HL-60/S4 treated with retinoic acid at 250 ng/mL for 4 days and 3 days (cell line): ENCODE measurements at regions not wholly inside any gene's neighbourhood (a gene's known extent, or its start where the extent isn't known, plus 50 kb on each side); places are given as distances from the start of the nearest gene placed in this dataset.

Source experiments
- in situ Hi-C: fragments of 300-500 bp; cut with MboI; formaldehyde crosslinking; loops from 2 replicates; pipeline ENCODE4 v1.7.0; 2022; ENCODE audit warnings: low sequenced_read_pairs

DNA sequence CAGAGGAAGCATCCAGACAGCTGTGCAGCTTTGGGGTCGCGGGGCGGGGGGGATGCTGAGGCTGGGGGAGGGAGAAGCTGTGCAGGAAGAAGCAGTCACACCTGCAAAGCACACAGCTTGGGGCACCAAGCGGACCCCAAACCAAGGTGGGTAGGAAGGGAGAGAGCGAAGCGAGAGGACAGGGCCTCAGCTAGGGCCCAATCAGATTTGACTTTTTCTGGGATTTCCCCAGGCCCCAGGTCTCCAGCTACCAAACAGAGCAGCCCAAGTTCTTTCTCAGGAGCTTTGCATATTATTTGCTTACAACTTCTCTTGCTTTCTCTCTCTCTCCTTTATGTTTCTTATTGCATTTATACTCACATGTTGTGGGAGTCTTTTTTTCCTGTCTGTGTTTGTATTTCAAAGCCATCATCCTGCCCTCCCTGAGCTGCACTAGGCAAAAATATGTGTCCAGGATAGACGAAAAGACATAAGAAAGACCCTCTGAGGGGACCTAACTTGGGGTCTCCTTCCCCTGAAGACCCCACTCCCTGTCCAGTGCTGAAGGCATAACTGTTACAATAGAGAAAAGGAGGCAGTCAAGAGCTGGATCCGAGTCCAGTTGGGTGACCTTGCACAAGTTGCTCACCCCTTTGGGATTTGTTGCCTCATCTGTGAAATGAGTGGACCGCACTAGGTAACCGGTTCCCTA, 50.6 kb upstream of the SMNDC1 start:
- in situ Hi-C loops: loop anchor here (10.0 kb wide), 1 partner anchor 190 kb away; no protein-coding TSS in a partner anchor

DNA sequence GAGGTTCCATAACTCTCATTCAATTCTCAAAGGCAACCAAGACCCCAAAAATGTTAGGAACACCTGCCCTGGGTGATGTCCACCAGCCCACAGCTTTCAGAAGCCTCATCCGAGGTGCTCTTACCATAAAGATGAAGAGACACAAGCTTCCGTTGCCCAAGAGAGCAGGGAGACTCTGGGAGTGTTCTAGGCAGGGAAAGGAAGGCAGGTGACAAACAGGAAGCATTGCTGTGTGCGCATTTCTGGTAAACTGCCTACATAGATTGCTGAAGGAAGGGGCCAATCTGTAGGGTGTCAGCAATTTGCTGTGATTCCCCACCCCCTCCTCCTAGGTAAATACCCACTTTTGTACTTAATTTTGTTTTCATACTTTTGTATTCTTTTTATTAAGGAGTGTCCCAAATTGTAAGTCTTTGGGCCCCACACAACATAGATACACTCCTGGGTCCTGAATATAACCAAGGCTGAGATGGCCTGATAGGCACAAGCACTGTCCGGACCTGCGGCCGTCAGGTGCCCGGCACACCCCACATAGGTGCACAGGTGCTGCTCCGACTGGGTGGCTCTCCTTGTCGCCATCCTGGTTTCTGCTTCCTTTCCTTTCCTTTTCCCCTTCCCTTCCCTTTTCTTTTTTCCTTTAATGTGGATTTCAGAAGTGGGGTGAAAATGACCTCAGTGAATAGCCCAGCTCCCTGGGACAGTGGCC, 51.4 kb upstream of the SMNDC1 start:
- in situ Hi-C loops: loop anchor here (10.0 kb wide), 1 partner anchor 189 kb away; no protein-coding TSS in a partner anchor

DNA sequence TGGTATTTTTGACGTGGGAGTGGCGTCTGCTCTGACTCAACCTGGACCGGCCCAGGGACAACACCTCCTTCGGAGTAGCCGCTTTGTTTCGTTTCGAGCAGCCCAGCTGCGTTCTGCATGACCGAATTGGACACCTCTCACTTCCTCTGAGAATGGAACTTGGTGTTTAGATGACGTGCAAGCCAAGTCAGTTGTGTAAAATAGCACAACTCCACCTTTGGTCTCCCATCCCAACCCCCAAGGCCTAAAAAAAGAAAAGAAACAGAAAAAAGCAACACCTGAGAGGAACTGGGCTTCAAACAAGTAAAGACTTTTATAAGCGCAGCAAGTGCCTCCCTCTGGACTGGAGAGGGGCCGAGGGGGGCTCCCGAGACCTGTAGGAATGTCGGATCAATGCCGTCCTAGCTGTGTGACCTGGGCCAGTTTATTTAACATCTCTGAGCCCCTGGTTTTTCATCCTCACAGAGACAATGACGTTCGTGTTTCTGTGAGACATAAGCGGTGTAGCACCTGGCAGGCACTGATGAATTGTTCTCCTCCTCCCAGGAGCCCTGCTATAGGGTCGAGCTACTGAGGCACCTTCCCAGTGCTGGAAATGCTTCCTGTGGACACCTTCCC, 52.0 kb upstream of the SMNDC1 start:
- in situ Hi-C loops: loop anchor here (10.0 kb wide), 1 partner anchor 188 kb away; no protein-coding TSS in a partner anchor

DNA sequence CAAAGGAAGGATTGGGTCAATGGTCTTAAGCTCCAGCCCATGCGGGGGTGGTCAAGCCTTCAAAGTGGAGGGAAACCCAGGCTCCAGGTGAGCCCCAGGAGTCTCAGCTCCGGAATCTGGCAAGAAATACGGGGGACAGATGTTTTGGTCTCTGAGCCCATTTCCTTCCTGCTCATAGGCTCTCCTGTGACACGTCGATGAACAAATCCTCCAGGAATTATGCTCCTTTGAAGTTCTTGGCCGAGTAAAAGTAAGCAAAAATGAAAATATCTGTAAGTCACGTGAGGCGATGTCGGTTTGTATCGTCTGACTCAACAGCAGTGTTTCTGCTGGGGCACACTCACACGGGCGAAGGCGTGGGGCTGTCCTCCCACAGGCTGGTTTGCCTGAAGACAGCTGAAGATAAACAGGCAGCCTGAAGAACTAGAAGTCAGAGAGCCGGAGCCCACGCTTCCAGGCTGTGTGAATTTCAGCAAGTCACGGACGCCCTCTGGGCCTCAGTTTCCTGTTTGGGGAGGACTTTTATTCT, 52.6 kb upstream of the SMNDC1 start:
- in situ Hi-C loops: loop anchor here (10.0 kb wide), 1 partner anchor 187 kb away; no protein-coding TSS in a partner anchor

DNA sequence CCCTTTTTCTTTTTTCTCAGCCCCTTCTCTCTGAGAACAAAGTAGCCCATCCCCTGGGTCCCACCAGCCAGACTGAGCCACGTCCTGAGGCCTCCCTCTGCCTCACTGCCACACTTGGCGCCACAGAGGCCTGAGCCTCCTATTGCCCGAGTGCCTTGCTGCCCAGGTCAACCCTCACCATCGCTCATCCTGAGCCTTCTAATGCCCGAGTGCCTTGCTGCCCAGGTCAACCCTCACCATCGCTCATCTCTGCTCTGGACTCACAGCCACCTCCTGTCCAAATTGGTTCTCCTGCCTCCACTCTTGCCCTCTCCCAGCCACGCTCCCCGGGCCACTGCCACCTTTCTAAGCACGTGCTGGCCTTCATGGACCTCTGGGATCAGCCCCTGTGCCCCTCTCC, 53.2 kb upstream of the SMNDC1 start:
- in situ Hi-C loops: loop anchor here (10.0 kb wide), 1 partner anchor 187 kb away; no protein-coding TSS in a partner anchor

DNA sequence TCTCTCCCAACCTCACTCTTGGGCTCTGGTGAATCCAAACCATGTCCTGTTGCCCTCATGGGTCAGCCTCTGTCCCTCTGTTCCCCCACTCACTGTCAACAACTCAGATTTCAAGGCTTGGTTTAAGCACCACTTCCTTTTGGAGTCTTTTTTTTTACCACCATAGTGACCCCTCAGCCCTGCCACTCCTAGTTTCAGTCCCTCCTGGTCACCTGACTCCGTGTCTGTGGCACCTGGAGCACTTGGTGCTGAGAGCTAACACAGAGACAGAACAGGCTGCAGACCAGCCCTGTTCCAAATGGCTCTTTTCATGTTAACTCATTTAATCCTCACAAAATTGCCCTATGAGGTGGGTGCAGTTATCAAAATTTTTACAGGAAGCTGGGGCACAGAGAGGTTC, 53.6 kb upstream of the SMNDC1 start:
- in situ Hi-C loops: loop anchor here (10.0 kb wide), 1 partner anchor 187 kb away; no protein-coding TSS in a partner anchor

DNA sequence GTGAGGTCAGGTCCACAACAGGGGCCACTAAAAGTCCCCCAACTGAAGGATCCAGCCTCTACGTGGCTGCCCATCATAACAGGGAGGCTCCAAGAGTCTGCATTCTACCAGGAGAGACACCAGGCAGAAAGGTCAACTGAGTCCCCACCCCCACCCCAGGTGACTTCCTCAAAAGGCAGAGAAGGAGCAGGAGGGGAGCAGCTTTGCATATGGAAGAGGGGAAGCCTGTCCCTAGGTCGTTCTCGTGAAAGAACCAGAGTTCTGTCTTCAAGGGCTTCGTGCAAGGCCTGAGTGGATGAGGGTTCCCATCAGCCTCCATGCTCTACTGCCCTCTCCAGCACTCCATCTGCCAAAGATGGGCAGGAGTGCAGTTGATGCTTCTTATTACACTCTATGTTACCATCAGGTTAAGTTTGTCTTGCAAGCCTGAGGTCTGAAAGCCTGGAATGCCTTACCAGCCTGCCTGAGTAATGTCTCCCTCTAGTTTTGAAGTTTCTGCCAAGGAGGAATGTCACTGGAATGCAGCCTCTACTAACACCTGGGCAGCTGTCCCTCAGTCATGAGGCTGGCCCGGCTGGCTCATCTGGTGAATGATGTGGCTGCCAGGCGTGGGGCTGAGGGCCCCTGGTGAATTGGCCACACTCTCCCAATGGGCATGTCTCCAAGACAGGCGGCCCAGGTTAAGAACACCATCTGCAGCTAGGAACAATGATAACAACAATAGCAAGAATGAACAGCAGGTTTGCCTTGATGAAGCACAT, 54.3 kb upstream of the SMNDC1 start:
- in situ Hi-C loops: loop anchor here (10.0 kb wide), 1 partner anchor 186 kb away; no protein-coding TSS in a partner anchor

DNA sequence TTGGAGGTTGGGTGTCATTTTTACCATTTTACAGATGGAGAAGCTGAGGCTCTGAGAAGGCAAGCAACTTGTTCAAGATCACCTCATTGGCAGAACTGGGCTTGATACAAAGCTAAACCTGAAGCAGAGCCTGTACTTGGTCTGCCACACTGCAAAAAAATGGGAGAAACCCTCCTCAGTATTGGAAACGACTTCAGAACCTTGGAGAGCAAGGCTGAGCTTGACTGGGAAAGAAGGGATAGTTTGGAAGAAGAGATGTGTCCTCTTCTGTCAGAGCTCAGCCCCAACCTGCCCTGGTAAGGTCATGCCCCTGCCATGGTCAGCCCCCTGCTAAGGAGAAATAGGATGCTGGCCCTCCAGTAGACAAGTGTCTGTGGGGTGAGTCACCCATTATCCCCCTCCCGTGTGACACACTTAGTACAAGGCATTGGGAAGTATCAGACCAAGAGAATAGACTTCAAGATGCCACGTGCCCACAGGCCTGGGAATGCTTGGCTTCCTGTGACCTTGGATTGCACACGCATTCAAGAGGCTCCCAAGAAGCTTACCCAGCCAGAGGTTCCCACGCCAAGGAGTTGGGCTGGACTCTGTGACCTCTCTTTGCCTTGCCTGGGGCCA, 56.2 kb upstream of the SMNDC1 start:
- in situ Hi-C loops: no loop called here

DNA sequence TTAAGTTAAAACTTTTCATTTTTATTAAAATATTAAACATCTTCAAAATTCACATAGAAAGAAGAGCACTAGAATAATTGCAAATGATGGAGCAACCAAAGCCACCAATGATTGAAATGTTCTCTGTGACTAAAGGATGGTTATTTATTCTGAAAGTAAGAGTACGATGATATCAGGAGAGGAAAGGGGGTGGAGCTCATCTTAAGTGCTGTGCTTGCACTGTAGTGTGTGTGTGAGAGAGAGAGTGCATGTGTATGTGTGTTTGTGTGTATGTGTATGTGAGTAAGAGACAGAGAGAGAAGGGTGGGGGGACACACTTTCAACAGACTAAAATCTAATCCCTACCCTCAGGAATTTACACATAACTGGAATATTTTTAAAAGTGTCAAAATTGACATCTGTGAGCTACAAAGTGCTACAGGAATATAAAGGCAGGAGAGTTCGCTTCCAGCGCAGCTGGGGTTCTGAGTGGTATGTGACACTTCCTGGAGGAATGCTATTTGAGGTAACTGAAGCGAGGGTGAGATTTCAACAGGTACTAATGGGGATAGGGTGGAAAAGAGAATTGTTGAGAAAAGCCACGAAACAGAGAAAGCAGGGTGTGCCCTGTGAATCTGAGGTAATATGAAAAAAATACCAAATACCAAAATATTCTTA, 57.2 kb upstream of the SMNDC1 start:
- in situ Hi-C loops: no loop called here

DNA sequence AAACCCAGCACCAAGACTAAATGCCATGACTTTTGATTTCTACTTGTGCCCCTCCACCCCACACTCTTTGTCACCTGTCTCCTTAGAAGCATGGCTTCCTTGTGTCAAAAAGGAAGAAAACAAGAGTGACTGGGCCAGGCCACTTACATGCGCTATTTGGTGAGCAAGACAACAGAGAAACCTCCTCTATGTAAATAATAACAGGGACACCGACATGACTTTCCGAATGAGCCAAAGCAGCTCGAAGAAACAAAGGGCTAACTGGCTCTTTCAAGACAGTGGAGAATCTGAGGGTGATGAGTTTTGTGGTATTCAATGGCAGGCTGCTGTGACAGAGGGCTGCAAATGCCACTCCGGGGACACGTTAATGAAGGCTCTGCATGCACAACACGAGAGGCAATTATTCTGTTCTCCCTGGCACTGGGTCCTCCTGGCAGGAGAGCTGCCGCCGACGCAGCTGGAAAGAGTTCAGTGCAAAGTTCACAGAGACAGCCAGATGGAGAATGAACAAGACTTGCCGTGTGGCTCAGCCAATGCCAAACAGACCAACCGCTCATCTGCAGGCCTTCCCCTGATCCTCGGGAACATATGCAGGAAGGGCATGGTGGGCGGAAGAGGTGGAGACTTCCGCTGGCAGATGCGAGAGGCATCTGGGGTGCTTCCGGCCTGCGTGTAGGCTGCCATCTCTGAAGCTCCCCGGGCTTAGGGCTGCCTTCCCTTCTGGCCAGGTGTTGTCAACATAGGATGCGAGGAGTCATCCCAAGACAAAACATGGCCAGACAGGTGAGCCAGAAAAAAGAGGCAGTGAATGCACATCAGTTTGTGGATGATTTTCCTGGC, 59.1 kb upstream of the SMNDC1 start:
- in situ Hi-C loops: no loop called here

GRCh38 chr10:110364531-110364937, 59.8 kb upstream of the SMNDC1 start:
- in situ Hi-C loops: no loop called here

DNA sequence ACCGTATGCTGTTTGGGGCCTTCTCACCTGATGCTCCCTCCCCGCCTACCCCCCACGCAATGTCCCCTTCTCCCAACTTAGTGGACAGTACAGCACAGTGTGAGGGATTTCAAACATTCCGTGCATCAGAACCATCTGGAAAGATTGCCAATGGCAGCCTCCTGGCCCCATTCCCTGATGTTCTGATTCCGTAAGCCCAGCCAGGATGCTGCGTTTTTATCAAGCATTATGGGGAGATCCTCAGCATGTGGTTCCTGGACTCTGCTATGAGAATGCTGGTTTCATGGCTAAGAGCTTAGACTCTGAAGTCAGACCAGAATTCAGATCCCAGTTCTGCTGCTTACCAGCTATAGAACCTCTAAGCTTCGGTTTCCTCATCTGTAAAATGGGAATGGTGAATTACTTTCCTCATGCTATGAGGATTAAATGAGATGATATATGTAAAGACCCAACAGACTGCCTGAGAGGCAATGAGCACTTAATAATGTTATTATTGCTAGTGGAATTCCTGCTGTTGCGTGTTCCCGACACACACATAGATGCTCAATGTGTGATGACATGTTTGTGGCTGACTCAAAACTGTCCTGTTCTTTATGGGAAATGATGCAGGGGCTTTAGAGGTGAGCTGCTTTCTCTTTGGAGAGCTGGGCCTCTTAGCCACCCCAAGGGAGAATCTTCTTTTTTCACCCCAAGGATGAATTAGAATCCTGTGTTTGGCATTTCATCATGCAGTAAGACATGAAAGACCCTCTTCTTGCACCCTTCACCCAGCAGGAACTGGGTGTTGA, 60.8 kb upstream of the SMNDC1 start:
- in situ Hi-C loops: no loop called here

- in situ Hi-C loops: no loop called here
Observed at GRCh38 chr10:110366635-110367034, 61.9 kb upstream of the SMNDC1 start.

GRCh38 chr10:110368002-110368401, 63.3 kb upstream of the SMNDC1 start:
- in situ Hi-C loops: no loop called here

- in situ Hi-C loops: no loop called here
Observed at GRCh38 chr10:110368556-110368955, 63.8 kb upstream of the SMNDC1 start.

DNA sequence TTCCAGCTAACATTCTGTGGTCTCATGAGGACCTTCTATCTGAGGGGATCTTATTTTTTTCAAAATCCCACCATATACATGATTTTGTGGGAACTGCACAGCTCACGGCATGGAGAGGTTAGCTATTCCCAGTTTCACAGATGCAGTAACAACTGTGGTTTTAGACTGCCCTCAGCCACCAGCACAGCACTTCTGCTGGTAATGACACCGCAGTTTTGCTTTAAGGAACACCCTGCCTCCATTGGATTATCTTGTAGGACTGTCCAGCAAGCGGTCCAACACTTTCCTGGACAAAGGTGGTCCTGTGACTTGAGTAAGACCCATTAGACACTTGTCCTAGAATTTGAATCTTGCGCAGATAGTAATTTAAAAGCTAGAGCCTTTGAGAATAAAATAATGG, 65.3 kb upstream of the SMNDC1 start:
- in situ Hi-C loops: no loop called here

- in situ Hi-C loops: no loop called here
Observed at GRCh38 chr10:110372656-110373055, 67.9 kb upstream of the SMNDC1 start.

DNA sequence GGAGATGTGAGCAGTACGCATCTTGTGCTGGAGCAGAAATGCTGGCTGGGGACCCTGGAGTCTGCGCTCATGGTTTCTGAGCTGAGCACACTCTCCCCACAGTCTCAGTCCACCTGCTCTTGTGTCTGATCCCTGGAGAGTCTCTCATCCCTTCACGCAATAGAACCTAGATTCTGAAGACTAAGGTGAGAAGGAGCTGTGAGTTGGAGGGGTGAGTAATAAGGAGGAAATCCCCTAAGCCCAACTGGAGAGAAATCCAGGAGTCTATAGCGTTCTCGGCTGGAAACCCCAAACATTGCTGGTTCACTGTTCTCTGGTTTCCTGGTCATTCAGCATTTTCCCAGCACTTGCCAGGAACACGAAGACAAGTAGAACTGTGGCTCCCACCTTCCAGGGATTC, 68.3 kb upstream of the SMNDC1 start:
- in situ Hi-C loops: no loop called here
